ENCODE measurements at regions not wholly inside any gene's neighbourhood (a gene's known extent, or its start where the extent isn't known, plus 50 kb on each side); places are given as distances from the start of the nearest gene placed in this dataset.
"Not testable (repeated sequence)": the region's sequence is repeated elsewhere in the genome, so short reads cannot be mapped to it uniquely, and the experiment has no call there.

GRCh38 chr20:1825507-1825906 is 69.7 kb upstream of the SIRPA start:
- no peak for DNase-seq

- no peak for DNase-seq
Observed at GRCh38 chr20:1824834-1825233, 70.4 kb upstream of the SIRPA start.

GRCh38 chr20:1824181-1824580 is 71.0 kb upstream of the SIRPA start:
- DNase-seq, result no peak

- no peak for DNase-seq
Observed at GRCh38 chr20:1823450-1823844, 71.8 kb upstream of the SIRPA start.

GRCh38 chr20:1822564-1823449 is 72.4 kb upstream of the SIRPA start:
- no peak for DNase-seq

GRCh38 chr20:1820138-1821079 is 74.8 kb upstream of the SIRPA start:
- no peak for DNase-seq

GRCh38 chr20:1819311-1820137 is 75.7 kb upstream of the SIRPA start:
- no peak for DNase-seq

GRCh38 chr20:1818895-1819294 is 76.3 kb upstream of the SIRPA start:
- no peak for DNase-seq

- no peak for DNase-seq
Observed at GRCh38 chr20:1818247-1818840, 76.9 kb upstream of the SIRPA start.

GRCh38 chr20:1817577-1818211 is 77.5 kb upstream of the SIRPA start:
- DNase-seq, result no peak

- DNase-seq, result no peak
Observed at GRCh38 chr20:1816384-1817381, 78.5 kb upstream of the SIRPA start.

GRCh38 chr20:1815502-1816085 is 79.6 kb upstream of the SIRPA start:
- no peak for DNase-seq

- DNase-seq, result not testable (repeated sequence)
Observed at GRCh38 chr20:1814861-1815260, 80.3 kb upstream of the SIRPA start.

- no peak for DNase-seq
Observed at GRCh38 chr20:1813674-1814635, 81.3 kb upstream of the SIRPA start.

GRCh38 chr20:1813101-1813529 is 82.1 kb upstream of the SIRPA start:
- no peak for DNase-seq

GRCh38 chr20:1811621-1812498 is 83.3 kb upstream of the SIRPA start:
- DNase-seq, result no peak

- DNase-seq, result no peak
Observed at GRCh38 chr20:1810926-1811620, 84.1 kb upstream of the SIRPA start.

All from activated CD4-positive, CD25-positive, alpha-beta regulatory T cell (primary cell).